BJ (cell line): ENCODE measurements at regions not wholly inside any gene's neighbourhood (a gene's known extent, or its start where the extent isn't known, plus 50 kb on each side); places are given as distances from the start of the nearest gene placed in this dataset.

ENCODE experiments used
- CTCF ChIA-PET: fragments of 350-600 bp; formaldehyde crosslinking; extraction: SDS; loops from one replicate; lab custom pipeline; 2021; ENCODE audit warnings: antibody characterized with exemption, inconsistent platforms; lab: Yijun Ruan, JAX
- POLR2A ChIA-PET: fragments of 300-600 bp; sonication (Branson Sonifier 250); formaldehyde crosslinking; extraction: SDS; loops from one replicate; lab custom pipeline; 2021; ENCODE audit warnings: antibody characterized with exemption; lab: Charles Lee
- DNase-seq: peaks from one replicate; pipeline ENCODE4 v3.0.0-alpha.2; 2011; ENCODE audit warnings: low read depth
- H3K27me3 ChIP-seq: 2 replicates; pipeline ENCODE4 v1.6.0; 2011; ENCODE audit warnings: low read length; ENCODE audit not compliant: control insufficient read depth, insufficient read depth
- H3K36me3 ChIP-seq: 2 replicates; pipeline ENCODE4 v1.5.1; 2011; ENCODE audit warnings: low read length; ENCODE audit not compliant: control insufficient read depth, insufficient read depth
- H3K4me3 ChIP-seq: 2 replicates; pipeline ENCODE4 v1.5.1; 2011; ENCODE audit warnings: low read depth, mild to moderate bottlenecking, control low read depth, low read length
- CTCF ChIP-seq: IDR thresholded peaks from 2 replicates; pipeline ENCODE4 v1.5.1; 2011; ENCODE audit warnings: low read depth, mild to moderate bottlenecking, control low read depth, inconsistent platforms, low read length, moderate library complexity; ENCODE audit not compliant: insufficient read depth

- no peak overlapping the region for H3K4me3 ChIP-seq
- CTCF ChIA-PET, result no interaction called here
- POLR2A ChIA-PET, result no interaction called here
- no peaks in the 10 kb centered on the region for H3K27me3 ChIP-seq
- no peak for TF ChIP-seq CTCF
- H3K36me3 ChIP-seq, result no peaks in the 10 kb centered on the region
- no peak for DNase-seq
Measured at GRCh38 chr12:92341065-92341668, 195.5 kb upstream of the BTG1 start.

GRCh38 chr12:92340441-92341064 lies 194.9 kb upstream of the BTG1 start:
- ChIA-PET POLR2A (no interaction called here), CTCF (no interaction called here)
- H3K4me3 ChIP-seq, result no peak overlapping the region
- TF ChIP-seq CTCF, result no peak
- H3K27me3 ChIP-seq, result no peaks in the 10 kb centered on the region
- H3K36me3 ChIP-seq, result no peaks in the 10 kb centered on the region
- DNase-seq, result no peak

- H3K36me3 ChIP-seq, result no peaks in the 10 kb centered on the region
- TF ChIP-seq CTCF, result no peak
- H3K27me3 ChIP-seq, result no peaks in the 10 kb centered on the region
- no peak overlapping the region for H3K4me3 ChIP-seq
- ChIA-PET POLR2A (no interaction called here), CTCF (interaction anchor here (0.6 kb wide), 1 partner anchor 16 kb away, joined by 3 read pairs; no protein-coding TSS in a partner anchor)
- no peak for DNase-seq
Measured at GRCh38 chr12:92340003-92340402, 194.4 kb upstream of the BTG1 start.

- H3K36me3 ChIP-seq, result no peaks in the 10 kb centered on the region
- no peak overlapping the region for H3K4me3 ChIP-seq
- DNase-seq, result no peak
- ChIA-PET POLR2A (no interaction called here), CTCF (interaction anchor here (0.6 kb wide), 1 partner anchor 15 kb away, joined by 3 read pairs; no protein-coding TSS in a partner anchor)
- no peak for TF ChIP-seq CTCF
- H3K27me3 ChIP-seq, result no peaks in the 10 kb centered on the region
Measured at GRCh38 chr12:92339198-92339821, 193.7 kb upstream of the BTG1 start.

- ChIA-PET CTCF (interaction anchor here (0.6 kb wide), 1 partner anchor 373 kb away, joined by 5 read pairs; no protein-coding TSS in a partner anchor), POLR2A (no interaction called here)
- TF ChIP-seq CTCF, result no peak
- Histone ChIP-seq H3K4me3 (no peak overlapping the region), H3K27me3 (no peaks in the 10 kb centered on the region), H3K36me3 (no peaks in the 10 kb centered on the region)
- no peak for DNase-seq
Measured at GRCh38 chr12:92338671-92339070, 193.0 kb upstream of the BTG1 start.
